HEK293 (cell line): ENCODE measurements at regions not wholly inside any gene's neighbourhood (a gene's known extent, or its start where the extent isn't known, plus 50 kb on each side); places are given as distances from the start of the nearest gene placed in this dataset.

ENCODE experiments used
- CTCF ChIA-PET: fragments of 350-600 bp; formaldehyde crosslinking; extraction: SDS; loops from one replicate; lab custom pipeline; 2021; ENCODE audit warnings: antibody characterized with exemption; lab: Yijun Ruan, JAX
- POLR2A ChIA-PET: fragments of 300-600 bp; formaldehyde crosslinking; extraction: SDS; loops from one replicate; lab custom pipeline; 2020; ENCODE audit warnings: antibody characterized with exemption, inconsistent platforms; lab: Yijun Ruan, JAX
- H3K27ac ChIP-seq: fragments of 200-500 bp; sonication (Bioruptor generic); 2 replicates; pipeline ENCODE4 v1.5.1; 2014; ENCODE audit warnings: low read depth, low read length, control low read depth, inconsistent platforms; ENCODE audit errors: extremely low read depth
- H3K36me3 ChIP-seq, 2 experiments: fragments of 200-500 bp in 1 of 2; sonication (Bioruptor generic) in 1 of 2; 1 replicate in 1 of 2; 2 replicates in 1 of 2; pipeline ENCODE4 v1.5.1; 2014 to 2017; ENCODE audit warnings: inconsistent platforms in 2 of 2, low read length in 2 of 2; ENCODE audit not compliant: control insufficient read depth in 2 of 2, insufficient read depth in 1 of 2
- H3K4me1 ChIP-seq: fragments of 200-500 bp; sonication (Bioruptor generic); 2 replicates; pipeline ENCODE4 v1.5.1; 2014; ENCODE audit warnings: mild to moderate bottlenecking, low read length, inconsistent platforms; ENCODE audit not compliant: control insufficient read depth, insufficient read depth
- H3K4me3 ChIP-seq: 2 replicates; pipeline ENCODE4 v1.5.1; 2011; ENCODE audit warnings: low read depth, mild to moderate bottlenecking, control low read depth, low read length, moderate library complexity
- H3K9me3 ChIP-seq: fragments of 200-500 bp; sonication (Bioruptor generic); 2 replicates; pipeline ENCODE4 v1.5.1; 2014; ENCODE audit warnings: low read depth, low read length, inconsistent platforms; ENCODE audit not compliant: control insufficient read depth, insufficient read depth
- HOXA7 ChIP-seq: sonication (generic); formaldehyde crosslinking; IDR thresholded peaks from 2 replicates; pipeline ENCODE4 v1.8.1; 2022; ENCODE audit warnings: missing genetic modification reagents, borderline replicate concordance
- YY1 ChIP-seq: fragments of 450-650 bp; formaldehyde crosslinking; IDR thresholded peaks from 2 replicates; pipeline ENCODE4 v1.5.1; 2018; ENCODE audit warnings: missing biosample characterization, missing genetic modification characterization
- ZBTB8A ChIP-seq: fragments of 450-650 bp; formaldehyde crosslinking; IDR thresholded peaks from 2 replicates; pipeline ENCODE4 v1.5.1; 2016; ENCODE audit warnings: missing biosample characterization, missing genetic modification characterization
- ZFP37 ChIP-seq: fragments of 450-650 bp; formaldehyde crosslinking; IDR thresholded peaks from 2 replicates; pipeline ENCODE4 v1.5.1; 2016; ENCODE audit warnings: missing biosample characterization, missing genetic modification characterization
- ZNF10 ChIP-seq: fragments of 450-650 bp; formaldehyde crosslinking; IDR thresholded peaks from 2 replicates; pipeline ENCODE4 v1.5.1; 2017; ENCODE audit warnings: missing biosample characterization, missing genetic modification characterization
- ZNF114 ChIP-seq: fragments of 450-650 bp; formaldehyde crosslinking; IDR thresholded peaks from 2 replicates; pipeline ENCODE4 v1.5.0; 2017; ENCODE audit warnings: missing biosample characterization, missing genetic modification characterization
- ZNF146 ChIP-seq: fragments of 450-650 bp; formaldehyde crosslinking; IDR thresholded peaks from 2 replicates; pipeline ENCODE4 v1.5.1; 2016; ENCODE audit warnings: missing biosample characterization, missing genetic modification characterization
- ZNF335 ChIP-seq: fragments of 450-650 bp; formaldehyde crosslinking; conservative IDR thresholded peaks from 2 replicates; pipeline ENCODE4 v1.5.1; 2016; ENCODE audit warnings: missing biosample characterization, missing genetic modification characterization
- ZNF394 ChIP-seq: fragments of 450-650 bp; formaldehyde crosslinking; IDR thresholded peaks from 2 replicates; pipeline ENCODE4 v1.5.1; 2016; ENCODE audit warnings: missing biosample characterization, missing genetic modification characterization, mild to moderate bottlenecking, moderate library complexity, borderline replicate concordance
- ZNF423 ChIP-seq: fragments of 450-650 bp; formaldehyde crosslinking; IDR thresholded peaks from 2 replicates; pipeline ENCODE4 v1.5.1; 2016; ENCODE audit warnings: missing biosample characterization, missing genetic modification characterization
- ZNF473 ChIP-seq: fragments of 450-650 bp; formaldehyde crosslinking; IDR thresholded peaks from 2 replicates; pipeline ENCODE4 v1.5.1; 2017; ENCODE audit warnings: missing biosample characterization, missing genetic modification characterization
- ZNF544 ChIP-seq: fragments of 450-650 bp; formaldehyde crosslinking; IDR thresholded peaks from 2 replicates; pipeline ENCODE4 v1.5.0; 2017; ENCODE audit warnings: missing biosample characterization, missing genetic modification characterization
- ZNF571 ChIP-seq: fragments of 450-650 bp; formaldehyde crosslinking; IDR thresholded peaks from 2 replicates; pipeline ENCODE4 v1.5.0; 2017; ENCODE audit warnings: missing biosample characterization, missing genetic modification characterization
- ZNF585B ChIP-seq: fragments of 450-650 bp; formaldehyde crosslinking; IDR thresholded peaks from 2 replicates; pipeline ENCODE4 v1.5.1; 2016; ENCODE audit warnings: missing biosample characterization, missing genetic modification characterization
- ZNF621 ChIP-seq: fragments of 450-650 bp; formaldehyde crosslinking; IDR thresholded peaks from 2 replicates; pipeline ENCODE4 v1.5.1; 2017; ENCODE audit warnings: missing biosample characterization, missing genetic modification characterization
- ZNF830 ChIP-seq: fragments of 450-650 bp; IDR thresholded peaks from 2 replicates; pipeline ENCODE4 v1.5.0; 2018; ENCODE audit warnings: missing biosample characterization, missing genetic modification characterization, low read depth, mild to moderate bottlenecking, moderate library complexity
- ZSCAN23 ChIP-seq: fragments of 450-650 bp; formaldehyde crosslinking; IDR thresholded peaks from 2 replicates; pipeline ENCODE4 v1.5.1; 2016; ENCODE audit warnings: missing biosample characterization, missing genetic modification characterization
- ZSCAN30 ChIP-seq: fragments of 450-650 bp; IDR thresholded peaks from 2 replicates; pipeline ENCODE4 v1.5.1; 2018; ENCODE audit warnings: missing biosample characterization, mild to moderate bottlenecking, missing genetic modification characterization, moderate library complexity
- TF ChIP-seq, protein P1 (sequence below): IDR thresholded peaks from 2 replicates; pipeline ENCODE4 v1.6.1; 2011; ENCODE audit warnings: mild to moderate bottlenecking, low read depth, low read length, borderline replicate concordance
- TF ChIP-seq, protein P2 (sequence below): fragments of 450-650 bp; formaldehyde crosslinking; IDR thresholded peaks from 2 replicates; pipeline ENCODE4 v1.5.0; 2017; ENCODE audit warnings: missing biosample characterization, missing genetic modification characterization, borderline replicate concordance
- TF ChIP-seq, protein P3 (sequence below): fragments of 450-650 bp; formaldehyde crosslinking; IDR thresholded peaks from 2 replicates; pipeline ENCODE4 v1.5.1; 2016; ENCODE audit warnings: missing biosample characterization, missing genetic modification characterization, low read depth
- TF ChIP-seq, protein P4 (sequence below): fragments of 450-650 bp; formaldehyde crosslinking; IDR thresholded peaks from 2 replicates; pipeline ENCODE4 v1.5.1; 2017; ENCODE audit warnings: missing biosample characterization, missing genetic modification characterization

DNA sequence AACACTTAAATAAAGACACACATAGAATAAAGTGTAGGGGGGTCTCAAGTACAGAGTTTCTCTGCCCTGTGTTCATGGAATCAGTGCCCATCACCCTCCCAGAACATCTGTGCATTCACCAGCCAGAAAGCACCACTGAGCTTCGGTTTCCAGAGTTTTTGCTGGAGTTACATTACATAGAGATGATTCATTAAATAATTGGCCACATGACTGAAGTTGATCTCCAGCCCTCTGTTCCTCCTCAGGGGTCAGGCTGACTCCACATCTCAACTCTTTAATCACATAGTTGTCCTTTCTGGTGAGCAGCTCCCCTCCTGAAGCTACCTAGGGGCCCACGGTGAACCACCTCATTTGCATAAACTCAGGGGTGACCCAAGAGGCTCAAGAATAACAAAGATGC is 129.8 kb downstream of the METTL4 start:
- Histone ChIP-seq H3K36me3 (no peaks in the 10 kb centered on the region), H3K27ac (no peak overlapping the region)
- TF ChIP-seq ZNF335 (tag by site-specific recombination): no peak
- no peak for TF ChIP-seq ZNF571 (tag by site-specific recombination)
- TF ChIP-seq, protein P1, sequence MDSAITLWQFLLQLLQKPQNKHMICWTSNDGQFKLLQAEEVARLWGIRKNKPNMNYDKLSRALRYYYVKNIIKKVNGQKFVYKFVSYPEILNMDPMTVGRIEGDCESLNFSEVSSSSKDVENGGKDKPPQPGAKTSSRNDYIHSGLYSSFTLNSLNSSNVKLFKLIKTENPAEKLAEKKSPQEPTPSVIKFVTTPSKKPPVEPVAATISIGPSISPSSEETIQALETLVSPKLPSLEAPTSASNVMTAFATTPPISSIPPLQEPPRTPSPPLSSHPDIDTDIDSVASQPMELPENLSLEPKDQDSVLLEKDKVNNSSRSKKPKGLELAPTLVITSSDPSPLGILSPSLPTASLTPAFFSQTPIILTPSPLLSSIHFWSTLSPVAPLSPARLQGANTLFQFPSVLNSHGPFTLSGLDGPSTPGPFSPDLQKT: no peak
- no peak for TF ChIP-seq ZNF830
- TF ChIP-seq ZNF585B (tag by site-specific recombination): no peak
- TF ChIP-seq ZNF423: no peak
- TF ChIP-seq, protein P2, sequence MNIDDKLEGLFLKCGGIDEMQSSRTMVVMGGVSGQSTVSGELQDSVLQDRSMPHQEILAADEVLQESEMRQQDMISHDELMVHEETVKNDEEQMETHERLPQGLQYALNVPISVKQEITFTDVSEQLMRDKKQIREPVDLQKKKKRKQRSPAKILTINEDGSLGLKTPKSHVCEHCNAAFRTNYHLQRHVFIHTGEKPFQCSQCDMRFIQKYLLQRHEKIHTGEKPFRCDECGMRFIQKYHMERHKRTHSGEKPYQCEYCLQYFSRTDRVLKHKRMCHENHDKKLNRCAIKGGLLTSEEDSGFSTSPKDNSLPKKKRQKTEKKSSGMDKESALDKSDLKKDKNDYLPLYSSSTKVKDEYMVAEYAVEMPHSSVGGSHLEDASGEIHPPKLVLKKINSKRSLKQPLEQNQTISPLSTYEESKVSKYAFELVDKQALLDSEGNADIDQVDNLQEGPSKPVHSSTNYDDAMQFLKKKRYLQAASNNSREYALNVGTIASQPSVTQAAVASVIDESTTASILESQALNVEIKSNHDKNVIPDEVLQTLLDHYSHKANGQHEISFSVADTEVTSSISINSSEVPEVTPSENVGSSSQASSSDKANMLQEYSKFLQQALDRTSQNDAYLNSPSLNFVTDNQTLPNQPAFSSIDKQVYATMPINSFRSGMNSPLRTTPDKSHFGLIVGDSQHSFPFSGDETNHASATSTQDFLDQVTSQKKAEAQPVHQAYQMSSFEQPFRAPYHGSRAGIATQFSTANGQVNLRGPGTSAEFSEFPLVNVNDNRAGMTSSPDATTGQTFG (tag by site-specific recombination): no peak
- no peak for TF ChIP-seq ZNF114 (tag by site-specific recombination)
- no peak for TF ChIP-seq HOXA7
- no peak for TF ChIP-seq ZNF621 (tag by site-specific recombination)
- TF ChIP-seq YY1: no peak
- TF ChIP-seq, all 188 proteins: peak for 0
- H3K4me3 ChIP-seq: no peak overlapping the region
- POLR2A ChIA-PET: no interaction called here
- no peaks in the 10 kb centered on the region for H3K4me1 ChIP-seq
- CTCF ChIA-PET: no interaction called here
- H3K9me3 ChIP-seq: no peaks in the 10 kb centered on the region

DNA sequence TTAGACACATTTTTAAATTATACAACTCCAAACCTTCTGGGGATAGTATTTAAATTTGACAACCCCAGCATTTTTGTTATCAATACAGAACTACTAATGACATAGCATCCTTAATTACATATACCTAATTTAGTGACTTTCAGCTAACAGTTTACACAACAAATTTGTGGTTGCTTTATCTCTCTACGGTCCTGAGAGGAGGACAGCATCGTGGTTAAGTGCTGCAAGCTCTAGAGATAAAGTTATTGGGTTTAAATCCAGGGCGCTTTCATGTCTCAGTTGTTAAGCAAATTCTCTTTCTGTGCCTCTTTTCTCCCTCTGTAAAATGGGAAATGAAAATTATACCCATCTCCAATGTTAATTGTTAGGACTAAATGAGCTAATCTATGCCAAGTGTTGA is 129.3 kb downstream of the METTL4 start:
- Histone ChIP-seq H3K36me3 (no peaks in the 10 kb centered on the region), H3K4me3 (no peak overlapping the region), H3K9me3 (no peaks in the 10 kb centered on the region), H3K27ac (no peak overlapping the region), H3K4me1 (no peaks in the 10 kb centered on the region)
- ChIA-PET CTCF (no interaction called here), POLR2A (no interaction called here)
- TF ChIP-seq ZSCAN23 (tag by site-specific recombination) (no peak), ZNF473 (tag by site-specific recombination) (no peak), ZNF394 (tag by site-specific recombination) (no peak), ZNF10 (no peak), ZNF544 (no peak), ZNF423 (no peak), ZSCAN30 (no peak), ZNF146 (tag by site-specific recombination) (no peak), ZFP37 (tag by site-specific recombination) (no peak), ZBTB8A (no peak)
- TF ChIP-seq, protein P3, sequence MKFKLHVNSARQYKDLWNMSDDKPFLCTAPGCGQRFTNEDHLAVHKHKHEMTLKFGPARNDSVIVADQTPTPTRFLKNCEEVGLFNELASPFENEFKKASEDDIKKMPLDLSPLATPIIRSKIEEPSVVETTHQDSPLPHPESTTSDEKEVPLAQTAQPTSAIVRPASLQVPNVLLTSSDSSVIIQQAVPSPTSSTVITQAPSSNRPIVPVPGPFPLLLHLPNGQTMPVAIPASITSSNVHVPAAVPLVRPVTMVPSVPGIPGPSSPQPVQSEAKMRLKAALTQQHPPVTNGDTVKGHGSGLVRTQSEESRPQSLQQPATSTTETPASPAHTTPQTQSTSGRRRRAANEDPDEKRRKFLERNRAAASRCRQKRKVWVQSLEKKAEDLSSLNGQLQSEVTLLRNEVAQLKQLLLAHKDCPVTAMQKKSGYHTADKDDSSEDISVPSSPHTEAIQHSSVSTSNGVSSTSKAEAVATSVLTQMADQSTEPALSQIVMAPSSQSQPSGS (tag by site-specific recombination): no peak
- TF ChIP-seq, protein P4, sequence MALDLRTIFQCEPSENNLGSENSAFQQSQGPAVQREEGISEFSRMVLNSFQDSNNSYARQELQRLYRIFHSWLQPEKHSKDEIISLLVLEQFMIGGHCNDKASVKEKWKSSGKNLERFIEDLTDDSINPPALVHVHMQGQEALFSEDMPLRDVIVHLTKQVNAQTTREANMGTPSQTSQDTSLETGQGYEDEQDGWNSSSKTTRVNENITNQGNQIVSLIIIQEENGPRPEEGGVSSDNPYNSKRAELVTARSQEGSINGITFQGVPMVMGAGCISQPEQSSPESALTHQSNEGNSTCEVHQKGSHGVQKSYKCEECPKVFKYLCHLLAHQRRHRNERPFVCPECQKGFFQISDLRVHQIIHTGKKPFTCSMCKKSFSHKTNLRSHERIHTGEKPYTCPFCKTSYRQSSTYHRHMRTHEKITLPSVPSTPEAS: no peak
